ENCODE measurements at regions not wholly inside any gene's neighbourhood (a gene's known extent, or its start where the extent isn't known, plus 50 kb on each side); places are given as distances from the start of the nearest gene placed in this dataset.

DNA sequence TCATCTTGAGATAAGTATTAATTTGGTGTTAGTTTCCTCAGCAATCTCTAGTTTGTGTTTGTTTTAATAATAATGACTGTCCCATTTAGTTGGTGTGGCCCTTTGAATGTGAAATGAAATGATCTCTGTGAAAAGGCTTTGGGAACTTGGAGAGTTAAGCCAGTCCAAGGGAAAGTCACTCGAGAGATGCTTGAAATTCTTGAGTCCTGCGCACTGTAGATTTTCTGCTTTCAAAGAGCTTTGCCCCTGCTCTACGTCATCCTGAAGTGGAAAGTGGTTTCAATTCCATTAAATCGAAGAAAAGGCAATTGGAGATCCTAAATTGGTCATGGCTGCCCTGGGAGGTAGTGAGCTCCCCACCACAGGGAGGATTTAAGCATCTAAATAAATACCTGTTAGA, 403.8 kb downstream of the ZNF536 start:
- no peak for DNase-seq

DNA sequence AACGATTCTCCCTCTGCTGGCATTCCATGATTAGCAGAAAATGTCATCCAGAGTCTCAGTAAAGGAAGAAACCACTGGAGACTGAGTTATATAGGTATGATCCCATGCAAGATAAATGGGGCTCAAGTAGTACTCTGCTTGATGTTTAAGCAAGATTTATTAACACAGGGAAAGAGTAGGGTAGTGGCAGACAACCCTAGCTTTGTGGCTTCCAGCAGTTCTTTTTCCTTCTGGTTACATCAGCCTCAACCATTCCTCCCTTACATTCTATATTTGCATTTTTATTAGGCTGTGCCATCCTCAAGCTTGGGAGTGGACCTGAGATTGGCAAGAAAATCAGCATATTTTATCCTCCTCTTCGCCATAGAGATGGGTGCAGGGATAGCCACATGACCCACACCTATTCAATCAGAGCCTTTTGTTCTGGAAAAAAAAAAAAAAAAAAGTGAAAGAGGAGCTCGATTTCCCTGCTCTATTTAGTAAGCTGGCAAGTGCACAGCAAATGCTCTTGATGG, 402.1 kb downstream of the ZNF536 start:
- DNase-seq, result no peak

DNA sequence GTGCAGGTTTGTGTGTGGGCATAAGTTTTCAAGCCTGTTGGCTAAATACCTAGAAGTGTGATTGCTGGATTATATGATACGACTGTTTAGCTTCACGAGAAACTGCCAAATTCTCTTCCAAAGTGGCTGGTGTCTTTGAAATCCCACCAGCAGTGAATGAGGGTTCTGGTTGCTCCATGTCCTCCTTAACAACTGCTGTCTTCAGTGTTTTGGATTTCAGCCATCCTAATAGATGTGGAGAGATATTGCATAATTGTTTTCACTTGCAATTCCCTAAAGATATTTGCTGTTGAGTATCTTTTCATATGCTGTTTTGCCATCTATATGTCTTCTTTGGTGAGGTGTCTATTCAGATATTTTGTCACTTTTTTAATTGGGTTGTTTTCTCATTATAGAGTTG, 390.5 kb downstream of the ZNF536 start:
- DNase-seq, result no peak

DNA sequence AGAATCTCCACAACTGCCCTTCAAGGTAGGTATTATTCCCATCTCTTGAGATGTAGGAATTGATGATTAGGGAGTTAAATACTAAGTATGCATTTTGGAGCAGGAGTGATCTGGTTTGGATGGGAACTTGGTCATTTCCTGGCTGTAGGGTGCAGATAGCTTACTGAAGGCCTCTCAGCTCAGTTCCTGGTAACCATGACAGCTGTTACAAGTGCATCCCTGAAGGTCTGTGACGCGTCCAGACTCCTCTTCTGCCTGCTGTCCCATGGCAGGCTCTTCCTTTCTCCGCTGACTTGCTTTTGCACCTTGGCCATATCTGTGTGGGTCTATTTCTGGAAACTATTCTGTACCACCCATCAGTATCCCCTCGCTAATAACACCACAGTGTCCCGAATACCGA, 387.8 kb downstream of the ZNF536 start:
- no peak for DNase-seq

DNA sequence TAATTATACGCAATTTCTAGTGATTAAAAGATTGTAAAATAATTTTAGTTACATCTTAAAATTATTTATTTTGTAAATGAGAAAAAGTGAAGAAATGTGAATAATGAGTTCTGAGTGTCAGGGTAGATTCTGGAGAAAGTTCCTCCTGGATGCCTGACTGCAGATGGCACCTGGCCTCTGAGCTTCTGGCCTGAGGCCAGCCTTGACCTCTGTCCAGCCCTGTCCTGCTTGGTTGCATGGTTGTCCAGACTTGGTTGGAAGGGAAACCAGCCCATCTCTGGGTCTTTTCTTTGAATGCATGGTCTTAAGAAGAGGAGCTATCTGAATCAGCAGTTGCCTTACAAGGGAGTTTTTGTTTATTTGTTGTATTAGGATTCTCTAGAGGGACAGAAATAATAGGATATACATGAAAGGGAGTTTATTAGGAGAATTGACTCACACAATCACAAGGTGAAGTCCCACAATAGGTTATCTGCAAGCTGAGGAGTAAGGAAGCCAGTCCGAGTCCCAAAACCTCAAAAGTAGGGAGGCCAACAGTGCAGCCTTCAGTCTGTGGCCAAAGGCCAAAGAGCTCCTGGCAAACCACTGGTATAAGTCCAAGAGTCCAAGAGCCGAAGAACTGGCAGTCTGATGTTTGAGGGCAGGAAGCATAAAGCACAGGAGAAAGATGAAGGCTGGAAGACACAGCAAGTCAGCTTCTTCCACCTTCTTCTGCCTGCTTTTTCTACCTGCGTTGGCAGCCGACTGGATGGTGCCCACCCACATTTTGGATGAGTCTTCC, 385.8 kb downstream of the ZNF536 start:
- DNase-seq, result no peak

DNA sequence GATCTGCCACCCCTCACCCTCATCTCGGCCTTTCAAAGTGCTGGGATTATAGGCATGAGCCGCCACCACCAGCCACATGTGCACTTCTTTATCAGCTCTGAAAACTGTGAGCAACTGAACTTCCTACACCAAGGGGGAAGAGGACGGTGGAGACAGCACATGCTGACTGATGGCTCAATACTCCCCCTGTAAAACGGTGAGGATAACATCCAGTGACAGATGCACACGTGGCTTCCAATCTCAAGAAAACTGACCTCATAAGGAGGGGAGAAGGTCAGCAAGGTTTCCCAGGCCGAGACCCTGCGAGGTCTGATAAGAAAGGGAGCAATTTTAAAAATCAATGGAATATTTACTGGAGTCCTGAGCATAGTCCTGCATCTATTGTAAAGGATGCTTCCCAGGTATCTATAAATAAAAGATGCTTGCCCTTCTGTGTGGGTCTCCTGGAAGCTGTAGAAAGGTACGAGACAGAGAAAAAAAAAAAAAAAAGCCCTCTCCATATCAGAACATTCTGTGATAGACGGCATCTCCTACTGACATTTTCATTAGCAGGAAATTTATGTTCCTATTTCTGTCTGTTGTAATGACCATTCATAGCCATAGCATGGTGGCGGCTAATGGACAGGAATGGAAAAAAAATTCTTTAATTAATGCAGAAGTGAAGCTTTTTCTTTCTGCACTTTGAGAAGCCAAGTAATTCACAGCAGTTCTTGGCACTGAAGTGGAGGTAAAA, 385.1 kb downstream of the ZNF536 start:
- no peak for DNase-seq

DNA sequence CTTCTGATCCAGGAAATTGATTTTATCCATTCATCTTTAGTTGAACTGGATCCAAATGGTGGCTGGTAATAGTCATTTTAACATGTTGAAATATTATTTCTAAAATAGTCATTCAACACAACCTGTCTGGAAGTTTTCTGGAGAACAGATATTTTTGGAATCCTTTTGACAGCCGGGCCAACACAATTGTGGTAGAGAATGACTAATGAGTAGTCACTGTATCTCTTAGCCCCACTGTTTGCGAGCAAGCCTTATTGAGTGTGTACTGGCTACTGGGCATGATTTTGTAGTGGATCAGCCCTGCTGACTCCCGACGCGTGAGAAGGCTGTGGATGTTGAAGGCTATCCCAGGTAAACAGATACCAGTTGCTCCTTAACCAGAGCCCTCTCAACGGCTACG, 383.4 kb downstream of the ZNF536 start:
- no peak for DNase-seq

DNA sequence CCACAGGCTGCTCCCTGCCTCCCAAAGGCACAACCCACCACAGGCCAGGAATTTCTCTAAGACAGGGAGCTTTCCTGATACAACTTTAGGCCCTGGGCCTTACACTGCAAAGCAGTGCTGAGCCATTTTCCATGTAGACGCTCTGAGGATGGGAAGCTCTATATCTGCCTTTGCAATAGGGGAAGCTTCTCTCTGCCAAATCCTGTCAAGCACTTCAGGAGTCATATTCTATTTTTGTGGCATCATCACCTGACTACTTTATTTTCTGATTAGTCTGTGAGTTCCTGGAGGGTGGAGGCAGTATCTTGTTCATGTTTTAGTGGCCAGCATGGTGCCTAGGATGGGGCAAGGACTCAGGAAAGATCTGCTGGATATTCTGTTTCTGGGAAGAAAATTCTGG, 382.0 kb downstream of the ZNF536 start:
- no peak for DNase-seq

DNA sequence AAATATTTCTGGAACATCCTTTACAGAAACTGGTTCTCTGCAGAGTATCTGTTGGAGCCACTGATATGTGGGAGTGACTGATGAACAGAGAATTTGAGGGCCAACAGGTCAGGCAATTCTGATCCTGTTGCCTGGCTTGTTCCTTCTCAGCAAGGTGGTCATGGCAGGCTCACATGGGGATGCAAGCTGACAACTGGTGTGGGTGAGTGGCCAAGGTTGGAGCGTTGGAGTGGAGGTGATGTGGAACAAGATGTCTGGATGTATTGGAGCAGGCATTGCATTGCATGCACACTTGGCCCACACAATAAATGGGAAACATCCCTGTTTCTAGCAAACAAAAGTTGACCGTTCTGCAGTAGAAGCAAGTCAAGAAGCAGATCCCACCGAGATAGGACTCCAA, 380.7 kb downstream of the ZNF536 start:
- no peak for DNase-seq

DNA sequence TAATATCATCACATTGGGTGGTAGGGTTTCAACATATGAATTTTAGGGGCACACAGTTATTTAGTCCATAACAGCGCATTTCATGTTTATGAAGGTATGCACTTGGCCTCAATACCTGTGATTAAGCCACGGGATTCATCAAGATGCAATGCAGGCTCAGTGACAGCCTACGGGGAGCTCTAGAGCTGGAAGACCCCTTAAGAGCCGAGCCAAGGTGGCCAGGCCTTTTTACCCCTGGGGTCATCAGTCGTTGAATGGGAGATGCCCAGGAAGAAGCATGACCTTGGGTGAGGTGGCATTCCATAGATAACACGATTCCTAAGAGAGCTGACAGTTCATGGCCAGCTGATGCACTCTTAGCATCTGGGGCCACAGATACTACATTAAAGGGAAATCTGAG, 380.0 kb downstream of the ZNF536 start:
- DNase-seq, result no peak

DNA sequence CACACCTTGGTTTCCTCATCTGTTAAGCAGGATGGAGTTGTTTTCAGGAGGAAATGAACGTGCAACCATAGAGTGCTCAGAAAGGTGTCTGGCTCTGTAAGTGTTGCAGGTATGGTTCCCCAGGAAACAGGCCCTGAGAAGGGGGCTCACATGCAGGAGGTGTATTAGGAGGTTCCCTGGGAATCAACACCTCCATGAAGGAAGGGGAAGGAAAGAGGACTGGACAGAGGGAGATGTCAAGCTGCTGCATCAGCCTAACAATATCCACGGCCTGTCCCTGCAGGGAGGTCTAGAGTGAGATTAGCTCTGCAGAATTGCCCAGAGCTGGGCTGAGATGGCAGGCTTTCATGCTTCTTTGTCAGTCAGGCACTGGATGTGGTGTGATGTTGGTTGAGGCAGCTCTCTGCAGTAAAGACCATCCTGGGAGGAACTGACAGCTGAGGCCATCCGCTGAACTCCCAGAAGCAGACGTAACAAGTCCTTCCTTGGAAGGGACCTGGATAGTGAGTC, 373.3 kb downstream of the ZNF536 start:
- no peak for DNase-seq

DNA sequence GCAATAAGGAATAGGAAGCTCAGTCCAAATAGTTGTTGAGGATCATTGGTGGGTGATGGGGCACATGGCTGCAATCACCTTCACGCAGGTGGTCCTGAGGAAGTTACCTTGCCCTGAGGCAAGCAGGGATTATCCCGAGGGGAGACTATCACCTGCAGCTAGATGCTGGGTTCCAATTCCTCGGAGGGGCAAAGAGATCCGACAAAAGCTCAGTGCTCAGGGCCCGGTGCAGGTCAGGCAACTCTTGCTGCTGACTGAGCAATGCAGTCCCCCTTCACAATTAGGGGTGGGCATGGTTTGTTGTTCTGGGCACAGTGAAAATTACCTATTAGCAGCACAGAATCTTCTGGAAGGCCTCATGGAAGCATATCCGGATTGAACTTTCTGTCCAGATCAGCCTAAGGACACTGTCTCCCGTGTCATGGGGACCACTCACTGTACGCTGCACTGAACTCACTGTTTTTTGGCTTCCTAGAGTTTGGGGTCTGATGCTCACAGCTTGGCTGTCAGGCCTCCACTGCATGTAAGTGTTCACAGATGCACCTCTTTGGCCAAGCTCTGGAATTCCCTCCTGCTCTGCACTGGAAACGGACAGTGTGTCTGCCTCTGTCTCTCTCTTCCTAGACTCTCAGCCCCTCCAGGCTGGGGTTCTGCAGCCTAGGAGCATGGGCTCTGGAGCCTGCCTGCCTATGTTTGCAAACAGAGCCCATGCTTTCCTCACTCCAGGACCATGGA, 372.7 kb downstream of the ZNF536 start:
- no peak for DNase-seq

DNA sequence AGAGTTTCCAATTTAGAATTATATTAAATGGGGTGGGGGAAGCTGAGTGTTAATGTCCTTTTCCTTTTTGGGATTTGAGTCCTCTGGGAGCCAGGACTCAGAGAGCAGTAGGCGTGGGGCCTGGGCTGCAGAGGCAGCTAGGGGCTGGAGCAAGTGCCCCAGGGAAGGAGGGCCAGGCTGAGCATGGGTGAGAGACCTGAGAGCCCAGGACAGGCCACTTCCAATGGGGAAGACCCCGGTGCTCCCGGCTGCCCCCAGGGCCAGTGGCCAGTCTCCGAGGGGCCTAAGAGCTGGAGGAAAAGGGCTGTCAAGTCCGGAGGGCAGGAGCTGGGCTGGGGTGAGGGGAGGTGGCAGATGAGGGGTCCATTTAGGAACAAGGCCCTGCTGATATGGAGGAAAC, 371.5 kb downstream of the ZNF536 start:
- DNase-seq, result no peak

DNA sequence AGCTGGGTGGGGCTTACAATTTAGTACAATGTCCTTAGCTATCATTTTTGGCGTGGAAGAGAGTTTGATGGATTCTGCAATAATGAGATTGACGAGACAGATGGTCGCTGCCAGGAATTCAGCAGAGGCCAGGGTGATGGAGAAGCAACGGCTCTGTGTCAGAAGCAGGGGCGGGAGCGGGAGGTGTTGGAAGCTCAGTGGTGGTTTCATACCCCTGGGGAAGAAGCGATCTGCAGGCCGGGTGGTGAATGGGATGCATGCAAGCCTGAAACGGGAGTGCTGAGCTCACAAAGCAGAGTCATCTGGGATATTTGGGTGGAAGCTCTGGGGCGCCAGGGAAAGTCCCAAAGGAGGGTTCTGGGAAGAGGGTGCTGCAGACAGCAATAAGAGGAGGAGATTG, 370.8 kb downstream of the ZNF536 start:
- DNase-seq, result no peak

DNA sequence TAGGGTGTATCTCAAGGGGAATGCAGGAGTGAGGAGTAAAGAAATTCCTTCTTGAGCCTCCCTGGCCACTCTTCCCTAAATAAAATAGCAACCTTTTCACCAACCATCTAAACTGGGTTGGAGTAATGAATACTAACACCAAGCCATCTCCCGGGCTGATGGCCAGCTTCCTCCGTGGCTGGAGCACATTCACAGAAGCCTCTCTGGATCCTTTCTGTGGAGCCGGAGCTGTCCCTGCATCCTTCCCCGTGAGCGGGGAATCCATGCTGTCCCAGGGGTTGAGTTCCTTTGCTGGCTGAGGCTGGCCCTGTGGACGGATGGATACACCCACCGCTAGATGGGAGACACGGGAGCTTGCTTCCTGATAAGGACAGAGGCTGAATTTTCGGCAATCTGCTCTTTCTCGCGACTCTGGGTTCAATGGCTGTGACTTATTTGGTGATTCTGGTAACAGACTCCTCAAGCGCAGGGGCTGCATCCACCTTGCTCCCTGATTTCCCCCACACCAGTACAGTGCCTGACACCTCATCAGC, 370.3 kb downstream of the ZNF536 start:
- DNase-seq, result no peak

DNA sequence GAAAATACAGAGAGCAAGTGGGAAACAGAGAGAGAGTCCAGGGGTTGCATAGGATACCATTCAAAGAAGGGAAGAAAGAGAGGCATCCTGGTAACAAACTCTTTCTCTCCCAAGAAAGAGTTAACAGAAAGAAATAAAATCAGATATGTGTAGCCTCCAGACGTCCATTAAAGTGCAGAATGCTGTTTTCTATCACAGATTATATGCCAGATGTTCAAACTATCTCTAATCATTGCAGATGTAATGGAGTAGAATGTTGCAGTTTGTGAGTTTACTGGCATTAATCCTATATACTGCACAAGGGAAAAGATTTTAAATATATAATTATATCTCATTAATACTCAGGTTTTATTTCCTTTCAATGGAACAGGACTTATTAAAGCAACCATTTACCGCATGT, 369.4 kb downstream of the ZNF536 start:
- no peak for DNase-seq

DNA sequence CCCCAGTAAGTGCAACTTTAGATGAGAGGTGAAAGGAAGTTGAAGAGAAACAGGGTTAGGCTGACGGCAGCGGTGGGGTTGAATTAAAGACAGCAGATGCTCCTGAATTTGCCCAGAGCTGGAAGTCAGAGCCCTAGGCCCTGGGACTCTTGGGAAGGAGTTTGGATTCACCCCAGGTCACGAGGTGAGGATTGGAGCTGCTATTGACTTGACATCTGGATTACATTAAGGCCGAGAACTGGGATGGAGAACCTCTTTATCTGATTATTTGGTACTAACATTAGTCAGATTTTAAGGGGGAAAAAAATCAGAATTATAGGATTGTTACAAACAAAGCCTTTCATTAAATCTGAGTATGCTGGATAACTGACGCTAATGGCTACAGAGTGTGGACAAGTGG, 367.2 kb downstream of the ZNF536 start:
- no peak for DNase-seq

DNA sequence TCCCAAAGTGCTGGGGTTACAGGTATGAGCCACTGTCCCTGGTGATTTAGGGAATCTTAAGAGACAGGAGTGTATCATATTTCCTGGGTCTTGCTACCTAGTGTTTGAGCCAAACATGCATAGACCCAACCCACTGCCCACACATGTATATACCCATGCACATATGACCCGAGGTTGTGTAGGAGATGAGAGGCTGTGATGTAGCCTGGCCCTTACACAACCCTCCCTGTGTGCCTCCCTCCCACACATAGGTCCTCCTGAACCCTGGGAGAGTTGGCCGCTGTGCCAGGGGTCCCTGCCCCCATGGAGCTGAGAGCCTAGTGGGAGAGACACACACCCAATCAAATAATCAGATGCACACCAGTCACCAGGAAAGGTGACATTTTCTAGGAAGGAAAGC, 365.9 kb downstream of the ZNF536 start:
- no peak for DNase-seq

DNA sequence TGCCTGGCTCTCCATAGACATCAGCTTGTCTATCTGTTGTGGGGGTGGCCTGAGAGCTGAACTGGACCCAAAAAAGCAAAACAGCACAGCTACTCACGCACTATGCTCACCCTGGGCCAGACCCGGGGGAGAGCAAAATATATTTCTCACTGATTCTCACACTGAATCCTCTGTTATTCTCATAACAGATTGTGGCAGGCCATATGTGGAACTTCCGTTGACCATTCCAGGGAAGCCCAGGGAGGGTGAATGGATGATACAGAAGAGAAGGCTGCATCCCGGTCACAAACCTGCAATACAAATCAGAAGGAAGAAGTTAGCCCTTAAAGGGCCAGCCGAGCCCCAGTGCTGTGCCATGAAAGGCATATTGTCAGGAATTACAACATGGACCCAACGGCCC, 362.5 kb downstream of the ZNF536 start:
- DNase-seq, result no peak

DNA sequence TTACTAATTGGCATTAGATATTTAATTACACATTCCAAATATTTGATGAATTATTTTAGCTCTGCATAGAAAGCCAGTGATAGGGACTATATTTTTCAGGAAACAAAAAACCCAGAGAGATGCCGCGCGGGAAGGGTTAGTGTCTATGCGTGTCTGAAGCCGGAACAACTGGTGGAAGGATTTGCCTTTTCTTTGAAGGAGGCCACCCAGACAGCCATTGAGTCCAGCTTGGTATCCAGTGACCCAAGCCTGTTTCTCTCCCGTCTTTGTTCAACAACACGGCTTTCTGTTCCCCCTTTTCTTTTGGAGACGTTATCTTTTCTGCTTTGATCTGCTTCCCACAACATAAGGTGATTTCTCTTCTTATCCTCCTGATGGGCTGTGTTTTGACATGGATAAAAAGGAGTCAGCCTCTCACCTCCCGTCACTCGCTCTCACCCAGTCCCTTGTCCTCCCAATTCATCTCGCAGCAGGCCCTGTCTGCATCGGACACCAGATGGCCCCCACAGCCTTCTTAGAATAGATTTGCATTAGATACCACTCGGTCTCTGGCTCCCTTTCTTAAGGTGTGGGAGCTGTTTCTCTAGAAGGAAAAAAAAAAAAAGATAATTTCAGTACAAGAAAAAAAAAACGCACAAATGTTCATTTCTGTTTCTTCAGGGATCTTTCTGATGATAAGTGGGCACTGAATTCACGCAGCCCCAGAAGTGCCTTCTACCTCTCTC, 361.8 kb downstream of the ZNF536 start:
- no peak for DNase-seq

DNA sequence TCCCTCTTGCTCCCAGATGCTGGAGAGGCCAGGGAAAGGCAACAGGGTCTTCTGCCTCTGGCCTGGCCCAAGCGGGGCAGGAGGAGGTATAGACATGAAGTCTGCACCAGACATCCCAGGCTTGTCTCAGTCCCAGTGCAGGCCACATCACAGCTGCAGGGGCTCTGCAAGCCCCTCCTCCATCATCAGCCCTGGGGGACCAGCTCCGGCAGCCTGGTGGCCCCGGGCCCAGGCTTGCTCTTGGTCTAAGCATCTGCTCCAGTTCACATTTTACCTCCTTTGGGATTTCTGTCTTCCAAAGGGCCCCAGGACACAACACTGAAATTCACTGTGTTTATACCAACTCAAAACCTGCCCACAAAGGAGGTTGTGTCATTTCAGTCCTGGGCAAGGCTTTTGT, 359.4 kb downstream of the ZNF536 start:
- no peak for DNase-seq

DNA sequence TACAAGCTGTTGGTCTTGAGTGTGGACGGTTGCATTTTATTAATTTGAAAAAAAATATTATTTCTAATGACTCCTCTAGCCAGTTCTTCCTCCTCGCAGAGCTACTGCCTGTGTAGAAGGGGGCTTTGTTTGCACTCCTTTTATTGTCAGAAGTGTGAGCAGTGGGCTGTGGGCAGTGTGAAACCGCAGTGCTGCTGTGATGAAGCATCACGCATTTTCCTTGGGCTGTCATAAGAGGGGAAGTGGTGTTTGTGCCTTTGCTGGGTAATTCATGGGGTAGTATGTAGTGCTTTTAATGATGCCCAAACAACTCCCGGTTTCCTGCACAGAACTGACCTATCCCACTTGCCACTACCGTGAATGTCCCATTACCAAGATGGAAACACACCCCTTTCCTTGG, 357.3 kb downstream of the ZNF536 start:
- no peak for DNase-seq

DNA sequence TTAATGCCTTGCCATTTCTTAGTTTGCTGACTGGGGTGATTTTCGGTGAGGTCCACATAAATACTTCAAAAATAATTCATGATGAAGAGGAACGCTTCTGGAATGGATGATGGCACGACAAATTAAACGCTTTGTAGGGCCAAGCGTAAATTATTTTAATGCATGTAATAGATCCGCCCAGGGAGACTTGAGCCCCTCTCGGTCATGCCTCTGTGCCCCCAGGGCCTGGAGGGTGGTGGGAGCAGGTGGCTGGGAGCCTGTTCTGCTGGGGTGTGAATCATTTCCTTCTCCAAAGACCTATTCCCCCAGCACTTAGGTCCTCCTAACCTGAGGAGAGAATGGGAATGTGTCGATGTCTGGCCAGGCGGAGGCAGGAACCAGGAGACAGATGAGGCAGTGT, 350.6 kb downstream of the ZNF536 start:
- DNase-seq, result no peak
